ENCODE measurements at regions not wholly inside any gene's neighbourhood (a gene's known extent, or its start where the extent isn't known, plus 50 kb on each side); places are given as distances from the start of the nearest gene placed in this dataset.

- TF ChIP-seq POLR2AphosphoS5 (IDR thresholded peaks at IDR 0.05; ENCODE audit: low read depth, low read length) = no peak
- no peak for TF ChIP-seq REST (IDR thresholded peaks at IDR 0.05; ENCODE audit: insufficient read depth in 1 of 2, low read depth in 2 of 2, low read length in 2 of 2)
- no peak for TF ChIP-seq TAF1 (IDR thresholded peaks at IDR 0.05; ENCODE audit: borderline replicate concordance, insufficient read depth, low read length)
- TF ChIP-seq SIN3A (IDR thresholded peaks at IDR 0.05; ENCODE audit: borderline replicate concordance, insufficient read depth, low read length) = no peak
- no peak for TF ChIP-seq FOXP2 (optimal IDR thresholded peaks at IDR 0.05; ENCODE audit: borderline replicate concordance, extremely low read depth, extremely low read length, insufficient read depth)
These were observed 313.6 kb upstream of the CD180 start for GRCh38 chr5:67510204-67510603.

Data from PFSK-1 (cell line).